WTC11 (cell line): ENCODE measurements at regions not wholly inside any gene's neighbourhood (a gene's known extent, or its start where the extent isn't known, plus 50 kb on each side); places are given as distances from the start of the nearest gene placed in this dataset.

Source experiments
- ATAC-seq: fragments of 200-7000 bp; cut with Tn5 transposase; 2 replicates; pipeline ENCODE4 v1.10.0; 2021; ENCODE audit warnings: mild to moderate bottlenecking, moderate library complexity
- CTCF ChIA-PET: fragments of 300-600 bp; sonication (Branson Sonifier 250); formaldehyde crosslinking; loops from one replicate; lab custom pipeline; 2021; ENCODE audit warnings: antibody characterized with exemption; lab: Charles Lee
- POLR2A ChIA-PET: fragments of 350-600 bp; sonication (Branson Sonifier 250); formaldehyde crosslinking; loops from one replicate; lab custom pipeline; 2021; ENCODE audit warnings: antibody characterized with exemption; lab: Charles Lee
- DNase-seq: peaks from one replicate; pipeline ENCODE4 v3.0.0; 2021; ENCODE audit warnings: low spot score
- H3K27ac Mint-ChIP-seq: 2 replicates; pipeline ENCODE4 v1.8.0; 2021; ENCODE audit warnings: mixed read lengths
- H3K27me3 Mint-ChIP-seq: 2 replicates; pipeline ENCODE4 v1.8.0; 2021; ENCODE audit warnings: low read depth, mild to moderate bottlenecking, moderate library complexity, mixed read lengths
- H3K36me3 Mint-ChIP-seq: 2 replicates; pipeline ENCODE4 v1.8.0; 2021; ENCODE audit warnings: mixed read lengths
- H3K4me1 Mint-ChIP-seq: 2 replicates; pipeline ENCODE4 v1.8.0; 2022; ENCODE audit warnings: mixed read lengths
- H3K4me3 Mint-ChIP-seq: 2 replicates; pipeline ENCODE4 v1.8.0; 2021; ENCODE audit warnings: mild to moderate bottlenecking, moderate library complexity, mixed read lengths
- H3K9me3 Mint-ChIP-seq: 2 replicates; pipeline ENCODE4 v1.8.0; 2021; ENCODE audit warnings: mixed read lengths
- CREB1 ChIP-seq: sonication (generic); formaldehyde crosslinking; IDR thresholded peaks from 2 replicates; pipeline ENCODE4 v1.8.0; 2023; ENCODE audit warnings: mild to moderate bottlenecking, missing genetic modification reagents
- ELF4 ChIP-seq: sonication (generic); formaldehyde crosslinking; IDR thresholded peaks from 2 replicates; pipeline ENCODE4 v1.8.1; 2022; ENCODE audit warnings: low read depth, mild to moderate bottlenecking, moderate library complexity, missing genetic modification reagents
- GTF2I ChIP-seq: fragments of 250-450 bp; sonication (Bioruptor Pico); conservative IDR thresholded peaks from 2 replicates; pipeline ENCODE4 v1.4.0; 2021; ENCODE audit warnings: mild to moderate bottlenecking
- KAT7 ChIP-seq: sonication (generic); formaldehyde crosslinking; IDR thresholded peaks from 2 replicates; pipeline ENCODE4 v1.8.1; 2023; ENCODE audit warnings: missing genetic modification reagents, mild to moderate bottlenecking, borderline replicate concordance
- MYBL2 ChIP-seq: sonication (generic); formaldehyde crosslinking; IDR thresholded peaks from 2 replicates; pipeline ENCODE4 v1.8.1; 2023; ENCODE audit warnings: mild to moderate bottlenecking, moderate library complexity, missing genetic modification reagents
- NR3C1 ChIP-seq: sonication (generic); formaldehyde crosslinking; conservative IDR thresholded peaks from 2 replicates; pipeline ENCODE4 v1.8.1; 2023; ENCODE audit warnings: low read depth, mild to moderate bottlenecking, missing genetic modification reagents
- RORB ChIP-seq: fragments of 250-450 bp; sonication (Bioruptor Pico); IDR thresholded peaks from 2 replicates; pipeline ENCODE4 v1.9.0; 2021; ENCODE audit warnings: mild to moderate bottlenecking
- SOX15 ChIP-seq: fragments of 250-450 bp; sonication (Bioruptor Pico); IDR thresholded peaks from 2 replicates; pipeline ENCODE4 v1.9.0; 2021; ENCODE audit warnings: mild to moderate bottlenecking
- TEAD1 ChIP-seq: sonication (generic); formaldehyde crosslinking; IDR thresholded peaks from 2 replicates; pipeline ENCODE4 v1.8.0; 2022; ENCODE audit warnings: mild to moderate bottlenecking, missing genetic modification reagents
- TP53 ChIP-seq: sonication (generic); formaldehyde crosslinking; IDR thresholded peaks from 2 replicates; pipeline ENCODE4 v1.8.1; 2023; ENCODE audit warnings: mild to moderate bottlenecking, missing genetic modification reagents
- ZNF396 ChIP-seq: fragments of 250-450 bp; sonication (Bioruptor Pico); IDR thresholded peaks from 2 replicates; pipeline ENCODE4 v1.8.0; 2021; ENCODE audit warnings: mild to moderate bottlenecking, moderate library complexity, borderline replicate concordance
- ZNF423 ChIP-seq: fragments of 250-450 bp; sonication (Bioruptor Pico); IDR thresholded peaks from 2 replicates; pipeline ENCODE4 v2.1.2; 2022; ENCODE audit warnings: mild to moderate bottlenecking, moderate library complexity
- ZNF532 ChIP-seq: fragments of 250-450 bp; sonication (Bioruptor Pico); IDR thresholded peaks from 2 replicates; pipeline ENCODE4 v1.9.0; 2021; ENCODE audit warnings: mild to moderate bottlenecking, borderline replicate concordance
- TF ChIP-seq, protein P1 (sequence below): sonication (generic); formaldehyde crosslinking; IDR thresholded peaks from 2 replicates; pipeline ENCODE4 v1.8.1; 2022; ENCODE audit warnings: low read depth, missing genetic modification reagents, borderline replicate concordance
- TF ChIP-seq, protein P2 (sequence below): sonication (generic); formaldehyde crosslinking; IDR thresholded peaks from 2 replicates; pipeline ENCODE4 v1.8.1; 2023; ENCODE audit warnings: mild to moderate bottlenecking, missing genetic modification reagents, borderline replicate concordance
- TF ChIP-seq, protein P3 (sequence below): sonication (generic); formaldehyde crosslinking; IDR thresholded peaks from 2 replicates; pipeline ENCODE4 v1.8.0; 2023; ENCODE audit warnings: mild to moderate bottlenecking, missing genetic modification reagents

- no peak for ATAC-seq
- DNase-seq, result no peak
- Mint-ChIP-seq H3K4me3 (no peak overlapping the region), H3K4me1 (no peaks in the 10 kb centered on the region), H3K27ac (peak overlapping the region; percentile 55), H3K36me3 (peaks cover 17% of the 10 kb centered on the region), H3K27me3 (no peaks in the 10 kb centered on the region), H3K9me3 (peaks cover 29% of the 10 kb centered on the region)
- TF ChIP-seq, protein P1, sequence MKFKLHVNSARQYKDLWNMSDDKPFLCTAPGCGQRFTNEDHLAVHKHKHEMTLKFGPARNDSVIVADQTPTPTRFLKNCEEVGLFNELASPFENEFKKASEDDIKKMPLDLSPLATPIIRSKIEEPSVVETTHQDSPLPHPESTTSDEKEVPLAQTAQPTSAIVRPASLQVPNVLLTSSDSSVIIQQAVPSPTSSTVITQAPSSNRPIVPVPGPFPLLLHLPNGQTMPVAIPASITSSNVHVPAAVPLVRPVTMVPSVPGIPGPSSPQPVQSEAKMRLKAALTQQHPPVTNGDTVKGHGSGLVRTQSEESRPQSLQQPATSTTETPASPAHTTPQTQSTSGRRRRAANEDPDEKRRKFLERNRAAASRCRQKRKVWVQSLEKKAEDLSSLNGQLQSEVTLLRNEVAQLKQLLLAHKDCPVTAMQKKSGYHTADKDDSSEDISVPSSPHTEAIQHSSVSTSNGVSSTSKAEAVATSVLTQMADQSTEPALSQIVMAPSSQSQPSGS (CRISPR knock-in tag), result no peak
- TF ChIP-seq TP53 (CRISPR knock-in tag), result no peak
- TF ChIP-seq ZNF423 (CRISPR knock-in tag), result no peak
- TF ChIP-seq GTF2I (CRISPR knock-in tag), result no peak
- TF ChIP-seq ELF4, result no peak
- CTCF ChIA-PET, result no interaction called here
- POLR2A ChIA-PET, result no interaction called here
Measured at GRCh38 chr2:187815113-187815512, 260.9 kb upstream of the TFPI start.

GRCh38 chr2:187819624-187820023 is 265.4 kb upstream of the TFPI start:
- CTCF ChIA-PET, result no interaction called here
- POLR2A ChIA-PET, result interaction anchor here (0.7 kb wide), 2 partner anchors 200 to 225 kb away, joined by 3 read pairs; no protein-coding TSS in a partner anchor
- no peaks in the 10 kb centered on the region for H3K4me1 Mint-ChIP-seq
- no peak overlapping the region for H3K4me3 Mint-ChIP-seq
- ATAC-seq (no peak), DNase-seq (no peak)
- TF ChIP-seq ZNF396 (no peak), ZNF532 (CRISPR knock-in tag) (no peak), GTF2I (CRISPR knock-in tag) (no peak), CREB1 (no peak), TEAD1 (CRISPR knock-in tag) (no peak), KAT7 (no peak), RORB (CRISPR knock-in tag) (no peak)
- TF ChIP-seq, protein P2, sequence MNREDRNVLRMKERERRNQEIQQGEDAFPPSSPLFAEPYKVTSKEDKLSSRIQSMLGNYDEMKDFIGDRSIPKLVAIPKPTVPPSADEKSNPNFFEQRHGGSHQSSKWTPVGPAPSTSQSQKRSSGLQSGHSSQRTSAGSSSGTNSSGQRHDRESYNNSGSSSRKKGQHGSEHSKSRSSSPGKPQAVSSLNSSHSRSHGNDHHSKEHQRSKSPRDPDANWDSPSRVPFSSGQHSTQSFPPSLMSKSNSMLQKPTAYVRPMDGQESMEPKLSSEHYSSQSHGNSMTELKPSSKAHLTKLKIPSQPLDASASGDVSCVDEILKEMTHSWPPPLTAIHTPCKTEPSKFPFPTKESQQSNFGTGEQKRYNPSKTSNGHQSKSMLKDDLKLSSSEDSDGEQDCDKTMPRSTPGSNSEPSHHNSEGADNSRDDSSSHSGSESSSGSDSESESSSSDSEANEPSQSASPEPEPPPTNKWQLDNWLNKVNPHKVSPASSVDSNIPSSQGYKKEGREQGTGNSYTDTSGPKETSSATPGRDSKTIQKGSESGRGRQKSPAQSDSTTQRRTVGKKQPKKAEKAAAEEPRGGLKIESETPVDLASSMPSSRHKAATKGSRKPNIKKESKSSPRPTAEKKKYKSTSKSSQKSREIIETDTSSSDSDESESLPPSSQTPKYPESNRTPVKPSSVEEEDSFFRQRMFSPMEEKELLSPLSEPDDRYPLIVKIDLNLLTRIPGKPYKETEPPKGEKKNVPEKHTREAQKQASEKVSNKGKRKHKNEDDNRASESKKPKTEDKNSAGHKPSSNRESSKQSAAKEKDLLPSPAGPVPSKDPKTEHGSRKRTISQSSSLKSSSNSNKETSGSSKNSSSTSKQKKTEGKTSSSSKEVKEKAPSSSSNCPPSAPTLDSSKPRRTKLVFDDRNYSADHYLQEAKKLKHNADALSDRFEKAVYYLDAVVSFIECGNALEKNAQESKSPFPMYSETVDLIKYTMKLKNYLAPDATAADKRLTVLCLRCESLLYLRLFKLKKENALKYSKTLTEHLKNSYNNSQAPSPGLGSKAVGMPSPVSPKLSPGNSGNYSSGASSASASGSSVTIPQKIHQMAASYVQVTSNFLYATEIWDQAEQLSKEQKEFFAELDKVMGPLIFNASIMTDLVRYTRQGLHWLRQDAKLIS (CRISPR knock-in tag), result no peak
- H3K9me3 Mint-ChIP-seq, result peaks cover 21% of the 10 kb centered on the region
- no peaks in the 10 kb centered on the region for H3K27me3 Mint-ChIP-seq
- no peak overlapping the region for H3K27ac Mint-ChIP-seq
- peaks cover 21% of the 10 kb centered on the region for H3K36me3 Mint-ChIP-seq

- Mint-ChIP-seq H3K4me3 (no peak overlapping the region), H3K4me1 (peaks cover 5% of the 10 kb centered on the region; the same call in 1 of the 2 replicates), H3K9me3 (peaks cover 21% of the 10 kb centered on the region), H3K27me3 (no peaks in the 10 kb centered on the region), H3K27ac (no peak overlapping the region), H3K36me3 (peaks cover 19% of the 10 kb centered on the region)
- DNase-seq, result no peak
- CTCF ChIA-PET, result interaction anchor here (1.1 kb wide), 1 partner anchor 325 kb away, joined by 3 read pairs; no protein-coding TSS in a partner anchor
- POLR2A ChIA-PET, result no interaction called here
- ATAC-seq, result no peak
- TF ChIP-seq MYBL2 (CRISPR knock-in tag) (no peak), NR3C1 (CRISPR knock-in tag) (no peak), SOX15 (no peak)
- TF ChIP-seq, protein P3, sequence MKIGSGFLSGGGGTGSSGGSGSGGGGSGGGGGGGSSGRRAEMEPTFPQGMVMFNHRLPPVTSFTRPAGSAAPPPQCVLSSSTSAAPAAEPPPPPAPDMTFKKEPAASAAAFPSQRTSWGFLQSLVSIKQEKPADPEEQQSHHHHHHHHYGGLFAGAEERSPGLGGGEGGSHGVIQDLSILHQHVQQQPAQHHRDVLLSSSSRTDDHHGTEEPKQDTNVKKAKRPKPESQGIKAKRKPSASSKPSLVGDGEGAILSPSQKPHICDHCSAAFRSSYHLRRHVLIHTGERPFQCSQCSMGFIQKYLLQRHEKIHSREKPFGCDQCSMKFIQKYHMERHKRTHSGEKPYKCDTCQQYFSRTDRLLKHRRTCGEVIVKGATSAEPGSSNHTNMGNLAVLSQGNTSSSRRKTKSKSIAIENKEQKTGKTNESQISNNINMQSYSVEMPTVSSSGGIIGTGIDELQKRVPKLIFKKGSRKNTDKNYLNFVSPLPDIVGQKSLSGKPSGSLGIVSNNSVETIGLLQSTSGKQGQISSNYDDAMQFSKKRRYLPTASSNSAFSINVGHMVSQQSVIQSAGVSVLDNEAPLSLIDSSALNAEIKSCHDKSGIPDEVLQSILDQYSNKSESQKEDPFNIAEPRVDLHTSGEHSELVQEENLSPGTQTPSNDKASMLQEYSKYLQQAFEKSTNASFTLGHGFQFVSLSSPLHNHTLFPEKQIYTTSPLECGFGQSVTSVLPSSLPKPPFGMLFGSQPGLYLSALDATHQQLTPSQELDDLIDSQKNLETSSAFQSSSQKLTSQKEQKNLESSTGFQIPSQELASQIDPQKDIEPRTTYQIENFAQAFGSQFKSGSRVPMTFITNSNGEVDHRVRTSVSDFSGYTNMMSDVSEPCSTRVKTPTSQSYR, result no peak
- TF ChIP-seq, protein P2 (CRISPR knock-in tag), result no peak
Measured at GRCh38 chr2:187825108-187825507, 270.9 kb upstream of the TFPI start.
